ENCODE measurements at regions not wholly inside any gene's neighbourhood (a gene's known extent, or its start where the extent isn't known, plus 50 kb on each side); places are given as distances from the start of the nearest gene placed in this dataset.

DNA sequence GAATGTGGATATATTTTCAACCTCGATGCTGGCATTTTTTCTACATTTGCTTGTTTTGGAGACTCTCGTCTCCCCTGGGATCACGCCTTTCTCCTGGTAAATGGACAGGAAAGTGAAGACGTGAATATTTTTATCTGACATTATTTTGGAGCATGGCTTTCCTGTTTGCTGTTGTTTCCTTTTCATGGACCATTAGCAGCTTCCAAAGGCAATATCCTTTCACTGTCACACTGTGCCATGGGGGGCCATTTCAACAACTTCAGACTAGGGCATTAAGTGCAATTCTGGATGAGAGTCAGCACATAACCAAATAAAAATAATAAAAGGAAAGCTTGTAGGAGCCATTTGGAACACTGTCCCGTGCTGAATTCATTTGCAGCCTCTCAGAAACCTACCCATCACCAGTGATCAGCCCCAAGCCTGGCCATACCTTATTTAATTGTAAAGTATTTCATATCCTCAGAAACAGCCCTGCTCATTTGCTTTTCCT, 75.9 kb upstream of the NEUROD6 start:
- no peaks in the 10 kb centered on the region for H3K27me3 ChIP-seq (ENCODE audit: control insufficient read depth, insufficient read depth, low read length, poor library complexity, severe bottlenecking)
- Mint-ChIP-seq H3K27ac (no peak overlapping the region), H3K4me1 (peaks cover 11% of the 10 kb centered on the region), H3K9me3 (no peaks in the 10 kb centered on the region), H3K27me3 (ENCODE audit: insufficient read depth) (no peaks in the 10 kb centered on the region), H3K36me3 (ENCODE audit: low read depth) (no peaks in the 10 kb centered on the region), H3K4me3 (no peak overlapping the region)
- H3K4me1 ChIP-seq (ENCODE audit: control insufficient read depth, insufficient read depth, low read length): peaks cover 4% of the 10 kb centered on the region
- TF ChIP-seq, protein P1, sequence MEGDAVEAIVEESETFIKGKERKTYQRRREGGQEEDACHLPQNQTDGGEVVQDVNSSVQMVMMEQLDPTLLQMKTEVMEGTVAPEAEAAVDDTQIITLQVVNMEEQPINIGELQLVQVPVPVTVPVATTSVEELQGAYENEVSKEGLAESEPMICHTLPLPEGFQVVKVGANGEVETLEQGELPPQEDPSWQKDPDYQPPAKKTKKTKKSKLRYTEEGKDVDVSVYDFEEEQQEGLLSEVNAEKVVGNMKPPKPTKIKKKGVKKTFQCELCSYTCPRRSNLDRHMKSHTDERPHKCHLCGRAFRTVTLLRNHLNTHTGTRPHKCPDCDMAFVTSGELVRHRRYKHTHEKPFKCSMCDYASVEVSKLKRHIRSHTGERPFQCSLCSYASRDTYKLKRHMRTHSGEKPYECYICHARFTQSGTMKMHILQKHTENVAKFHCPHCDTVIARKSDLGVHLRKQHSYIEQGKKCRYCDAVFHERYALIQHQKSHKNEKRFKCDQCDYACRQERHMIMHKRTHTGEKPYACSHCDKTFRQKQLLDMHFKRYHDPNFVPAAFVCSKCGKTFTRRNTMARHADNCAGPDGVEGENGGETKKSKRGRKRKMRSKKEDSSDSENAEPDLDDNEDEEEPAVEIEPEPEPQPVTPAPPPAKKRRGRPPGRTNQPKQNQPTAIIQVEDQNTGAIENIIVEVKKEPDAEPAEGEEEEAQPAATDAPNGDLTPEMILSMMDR (conservative IDR thresholded peaks at IDR 0.05): no peak
- no peak overlapping the region for H3K27ac ChIP-seq (ENCODE audit: low read depth, low read length)
- DNase-seq: no peak
- no peak overlapping the region for H3K9ac ChIP-seq (ENCODE audit: extremely low read depth, low read length, poor library complexity, severe bottlenecking)
- H3K4me3 ChIP-seq (ENCODE audit: low read length): no peak overlapping the region
- 94 to 96% methylated on average over 5 of the region's 5 CpGs for WGBS, 2 experiments (ENCODE audit: insufficient coverage in 1 of 2, insufficient read length in 1 of 2)
- no peaks in the 10 kb centered on the region for H3K36me3 ChIP-seq (ENCODE audit: control insufficient read depth, insufficient read depth, low read length)
- no peaks in the 10 kb centered on the region for H3K9me3 ChIP-seq (ENCODE audit: control insufficient read depth, low read length)

DNA sequence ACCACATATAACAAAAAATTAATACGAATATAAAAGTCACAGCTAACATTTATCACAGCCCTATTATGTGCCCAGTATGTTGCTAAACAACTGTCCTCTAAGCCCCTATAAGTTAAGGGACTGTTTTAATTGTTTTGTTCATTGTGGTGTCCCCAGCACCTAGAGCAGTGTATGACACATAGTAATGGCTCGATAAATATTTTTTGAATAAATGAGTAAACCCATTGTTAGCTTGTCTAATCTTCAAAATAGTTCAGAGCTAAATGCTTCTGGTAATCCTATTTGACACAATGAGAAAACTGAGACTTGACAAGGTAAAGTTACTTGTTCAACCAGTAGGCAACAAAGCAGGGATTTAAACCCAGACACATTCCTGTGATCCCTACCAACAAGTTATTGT, 78.4 kb upstream of the NEUROD6 start:
- Mint-ChIP-seq H3K9me3 (no peaks in the 10 kb centered on the region), H3K36me3 (ENCODE audit: low read depth) (no peaks in the 10 kb centered on the region), H3K4me1 (peaks cover 11% of the 10 kb centered on the region), H3K4me3 (no peak overlapping the region), H3K27ac (no peak overlapping the region), H3K27me3 (ENCODE audit: insufficient read depth) (peaks cover 7% of the 10 kb centered on the region)
- no peaks in the 10 kb centered on the region for H3K36me3 ChIP-seq (ENCODE audit: control insufficient read depth, insufficient read depth, low read length)
- TF ChIP-seq, protein P1 (conservative IDR thresholded peaks at IDR 0.05): no peak
- no peak overlapping the region for H3K9ac ChIP-seq (ENCODE audit: extremely low read depth, low read length, poor library complexity, severe bottlenecking)
- peaks cover 4% of the 10 kb centered on the region for H3K4me1 ChIP-seq (ENCODE audit: control insufficient read depth, insufficient read depth, low read length)
- DNase-seq: no peak
- H3K9me3 ChIP-seq (ENCODE audit: control insufficient read depth, low read length): no peaks in the 10 kb centered on the region
- H3K4me3 ChIP-seq (ENCODE audit: low read length): no peak overlapping the region
- no peaks in the 10 kb centered on the region for H3K27me3 ChIP-seq (ENCODE audit: control insufficient read depth, insufficient read depth, low read length, poor library complexity, severe bottlenecking)
- 80 to 100% methylated on average over 1 to 2 of the region's 2 CpGs for WGBS, 2 experiments (ENCODE audit: insufficient coverage in 1 of 2, insufficient read length in 1 of 2)
- H3K27ac ChIP-seq (ENCODE audit: low read depth, low read length): no peak overlapping the region

DNA sequence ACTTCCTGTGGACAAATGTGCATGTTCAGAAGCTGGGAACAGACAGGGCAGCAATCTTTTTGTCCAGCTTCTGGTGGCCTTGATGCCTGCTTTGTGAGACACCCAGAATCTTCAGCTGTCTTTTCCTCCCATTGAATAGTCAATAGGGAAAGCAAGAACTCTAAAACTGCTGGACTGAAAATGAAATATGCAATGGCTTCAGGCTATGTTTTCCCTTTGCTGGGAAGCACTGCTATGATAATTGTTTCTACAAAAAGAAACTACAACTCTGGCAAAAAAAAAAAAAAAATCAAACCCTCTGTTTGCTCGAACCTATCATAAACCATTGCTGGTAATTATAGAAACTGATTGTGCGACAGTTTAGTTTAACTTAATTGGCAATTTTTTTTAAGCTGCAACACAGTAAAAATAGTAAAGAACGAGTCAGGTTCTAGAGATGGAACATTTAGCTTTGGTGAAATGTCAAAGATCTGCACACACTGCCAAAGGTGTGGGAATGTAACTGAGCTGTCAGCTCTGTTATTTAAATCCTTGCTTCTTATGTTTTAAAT, 79.1 kb upstream of the NEUROD6 start:
- 93 to 94% methylated on average over 3 of the region's 3 CpGs for WGBS, 2 experiments (ENCODE audit: insufficient coverage in 1 of 2, insufficient read length in 1 of 2)
- Mint-ChIP-seq H3K27ac (no peak overlapping the region), H3K9me3 (no peaks in the 10 kb centered on the region), H3K27me3 (ENCODE audit: insufficient read depth) (peaks cover 7% of the 10 kb centered on the region), H3K4me1 (peaks cover 11% of the 10 kb centered on the region), H3K4me3 (no peak overlapping the region), H3K36me3 (ENCODE audit: low read depth) (no peaks in the 10 kb centered on the region)
- Histone ChIP-seq H3K27ac (ENCODE audit: low read depth, low read length) (no peak overlapping the region), H3K9ac (ENCODE audit: extremely low read depth, low read length, poor library complexity, severe bottlenecking) (no peak overlapping the region), H3K4me3 (ENCODE audit: low read length) (no peak overlapping the region), H3K27me3 (ENCODE audit: control insufficient read depth, insufficient read depth, low read length, poor library complexity, severe bottlenecking) (no peaks in the 10 kb centered on the region), H3K36me3 (ENCODE audit: control insufficient read depth, insufficient read depth, low read length) (no peaks in the 10 kb centered on the region), H3K4me1 (ENCODE audit: control insufficient read depth, insufficient read depth, low read length) (peaks cover 4% of the 10 kb centered on the region), H3K9me3 (ENCODE audit: control insufficient read depth, low read length) (no peaks in the 10 kb centered on the region)
- TF ChIP-seq, protein P1 (conservative IDR thresholded peaks at IDR 0.05): no peak
- no peak for DNase-seq
